A549 (cell line): ENCODE measurements at regions not wholly inside any gene's neighbourhood (a gene's known extent, or its start where the extent isn't known, plus 50 kb on each side); places are given as distances from the start of the nearest gene placed in this dataset.

Experiments used
- ATAC-seq, 2 experiments: fragments of 200-7000 bp in 1 of 2; fragments of >200 bp in 1 of 2; cut with Nextera tagmentation in 1 of 2; cut with Tn5 transposase in 1 of 2; 3 replicates each; pipeline versions ENCODE4 v1.8.0 to v1.9.1; 2018 to 2020; ENCODE audit warnings: mild to moderate bottlenecking in 1 of 2, moderate library complexity in 1 of 2
- CTCF ChIA-PET: fragments of 300-600 bp; sonication (Branson Sonifier 250); formaldehyde crosslinking; extraction: SDS; loops from one replicate; lab custom pipeline; 2021; ENCODE audit warnings: antibody characterized with exemption, inconsistent platforms; lab: Yijun Ruan, JAX
- POLR2A ChIA-PET: fragments of 350-600 bp; formaldehyde crosslinking; extraction: SDS; loops from one replicate; lab custom pipeline; 2021; ENCODE audit warnings: antibody characterized with exemption, inconsistent platforms; lab: Yijun Ruan, JAX
- DNase-seq, 2 experiments: peaks; one replicate each; pipeline versions ENCODE4 v3.0.0 to v3.0.0-alpha.2; 2011 to 2016; ENCODE audit warnings: low read depth in 1 of 2, low spot score in 1 of 2
- FAIRE-seq: peaks from 2 replicates; lab custom pipeline; 2011; peaks lifted over from hg19 to GRCh38; lab: Jason Lieb, UNC
- H3K27ac ChIP-seq, 2 experiments: fragments of >200 bp; sonication (Bioruptor Twin); formaldehyde crosslinking; 3 replicates each; pipeline ENCODE4 v1.5.1; 2016 to 2017
- H3K4me1 ChIP-seq: fragments of >200 bp; sonication (Bioruptor Twin); formaldehyde crosslinking; 3 replicates; pipeline ENCODE4 v1.6.1; 2016
- H3K4me2 ChIP-seq: fragments of >200 bp; sonication (Bioruptor Twin); formaldehyde crosslinking; 3 replicates; pipeline ENCODE4 v1.6.1; 2016
- H3K4me3 ChIP-seq: fragments of >200 bp; sonication (Bioruptor Twin); formaldehyde crosslinking; 3 replicates; pipeline ENCODE4 v1.5.1; 2016
- H3K9me3 ChIP-seq: fragments of >200 bp; sonication (Bioruptor Twin); formaldehyde crosslinking; 3 replicates; pipeline ENCODE4 v1.6.1; 2016
- CEBPB ChIP-seq, 2 experiments: fragments of >200 bp in 1 of 2; sonication (Bioruptor Twin) in 1 of 2; formaldehyde crosslinking in 1 of 2; IDR thresholded peaks; 2 replicates each; pipeline ENCODE4 v1.6.1; 2012 to 2016
- CHD2 ChIP-seq: fragments of 150-350 bp; IDR thresholded peaks from 2 replicates; pipeline ENCODE4 v1.6.1; 2014; ENCODE audit warnings: low read length; ENCODE audit not compliant: partially characterized antibody
- CHD4 ChIP-seq: fragments of 200-600 bp; sonication (generic); IDR thresholded peaks from 2 replicates; pipeline ENCODE4 v1.6.1; 2016; ENCODE audit warnings: antibody characterized with exemption, mild to moderate bottlenecking, borderline replicate concordance
- EHF ChIP-seq: fragments of 250-450 bp; sonication (Bioruptor Pico); IDR thresholded peaks from 2 replicates; pipeline ENCODE4 v1.5.0; 2020; ENCODE audit warnings: mild to moderate bottlenecking
- EP300 ChIP-seq, 2 experiments: fragments of >200 bp; sonication (Bioruptor Twin); formaldehyde crosslinking; IDR thresholded peaks; 2 replicates in 1 of 2; 3 replicates in 1 of 2; pipeline ENCODE4 v1.6.1; 2016 to 2017
- GATA3 ChIP-seq: IDR thresholded peaks from 2 replicates; pipeline ENCODE4 v1.6.1; 2012; ENCODE audit warnings: borderline replicate concordance
- HDAC2 ChIP-seq: fragments of 200-600 bp; sonication (generic); IDR thresholded peaks from 2 replicates; pipeline ENCODE4 v1.6.1; 2016
- KDM5A ChIP-seq: fragments of 200-600 bp; sonication (generic); IDR thresholded peaks from 2 replicates; pipeline ENCODE4 v1.6.1; 2016; ENCODE audit warnings: antibody characterized with exemption, mild to moderate bottlenecking
- MYC ChIP-seq: IDR thresholded peaks from 2 replicates; pipeline ENCODE4 v1.6.1; 2012; ENCODE audit warnings: mild to moderate bottlenecking, inconsistent platforms, low read length, improper control_type of control experiment, borderline replicate concordance
- NPAS2 ChIP-seq: fragments of 250-450 bp; sonication (Bioruptor Pico); IDR thresholded peaks from 2 replicates; pipeline ENCODE4 v1.8.0; 2022; ENCODE audit warnings: mild to moderate bottlenecking, moderate library complexity, borderline replicate concordance
- RCOR1 ChIP-seq: fragments of 150-350 bp; IDR thresholded peaks from 2 replicates; pipeline ENCODE4 v1.6.1; 2014; ENCODE audit warnings: antibody characterized with exemption, low read length, low read depth
- RFX5 ChIP-seq: fragments of 450-650 bp; IDR thresholded peaks from 2 replicates; pipeline ENCODE4 v1.7.1; 2014; ENCODE audit warnings: antibody characterized with exemption, mild to moderate bottlenecking, moderate library complexity
- RNF2 ChIP-seq: fragments of 200-600 bp; sonication (generic); IDR thresholded peaks from 2 replicates; pipeline ENCODE4 v1.6.1; 2016; ENCODE audit warnings: low read depth, mild to moderate bottlenecking, antibody characterized with exemption, moderate library complexity, borderline replicate concordance
- SREBF2 ChIP-seq: fragments of 450-650 bp; IDR thresholded peaks from 2 replicates; pipeline ENCODE4 v1.6.1; 2014; ENCODE audit warnings: mild to moderate bottlenecking, moderate library complexity
- ZC3H11A ChIP-seq: fragments of 450-650 bp; IDR thresholded peaks from 2 replicates; pipeline ENCODE4 v1.6.1; 2014; ENCODE audit warnings: antibody characterized with exemption, mild to moderate bottlenecking
- ZFP36 ChIP-seq: fragments of 450-650 bp; IDR thresholded peaks from 2 replicates; pipeline ENCODE4 v1.6.1; 2014; ENCODE audit warnings: borderline replicate concordance; ENCODE audit not compliant: partially characterized antibody
- ZNF302 ChIP-seq: fragments of 250-450 bp; sonication (Bioruptor Pico); IDR thresholded peaks from 2 replicates; pipeline ENCODE4 v1.9.0; 2021; ENCODE audit warnings: inconsistent platforms, mild to moderate bottlenecking, moderate library complexity
- ZSCAN20 ChIP-seq: fragments of 250-450 bp; sonication (Bioruptor Pico); IDR thresholded peaks from 2 replicates; pipeline ENCODE4 v1.8.0; 2022; ENCODE audit warnings: mild to moderate bottlenecking, moderate library complexity
- WGBS: methylation state at CpG from one replicate; pipeline ENCODE4 v1.1.6; 2017; ENCODE audit errors: missing lambda C conversion rate; 5-methylcytosine and 5-hydroxymethylcytosine counted together
- TF ChIP-seq, protein P1 (sequence below): fragments of 250-450 bp; sonication (Bioruptor Pico); IDR thresholded peaks from 2 replicates; pipeline ENCODE4 v1.5.0; 2020; ENCODE audit warnings: low read depth, mild to moderate bottlenecking, moderate library complexity
- TF ChIP-seq, protein P2 (sequence below): IDR thresholded peaks from 2 replicates; pipeline ENCODE4 v1.6.1; 2012
- TF ChIP-seq, protein P3 (sequence below): fragments of 150-350 bp; IDR thresholded peaks from 2 replicates; pipeline ENCODE4 v1.6.1; 2014; ENCODE audit warnings: low read depth, mild to moderate bottlenecking, low read length

DNA sequence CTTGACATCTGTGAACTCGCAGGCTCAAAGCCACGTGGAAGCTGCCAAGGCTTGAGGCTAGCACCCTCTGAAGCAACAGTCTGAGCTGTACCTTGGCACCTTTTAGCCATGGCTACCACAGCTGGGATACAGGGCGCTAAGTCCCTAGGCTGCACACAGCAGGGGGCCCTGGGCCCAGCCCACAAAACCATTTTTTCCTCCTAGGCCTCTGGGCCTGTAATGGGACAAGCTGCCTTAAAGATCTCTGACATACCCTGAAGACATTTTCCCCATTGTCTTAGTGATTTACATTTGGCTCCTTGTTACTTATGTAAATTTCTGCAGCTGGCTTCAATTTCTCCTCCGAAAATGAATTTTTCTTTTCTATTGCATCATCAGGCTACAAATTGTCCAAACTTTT, 455.9 kb downstream of the TDRD3 start:
- ATAC-seq = no peak
- Histone ChIP-seq H3K4me2 (no peak overlapping the region), H3K9me3 (no peaks in the 10 kb centered on the region), H3K4me1 (no peaks in the 10 kb centered on the region), H3K27ac (no peak overlapping the region)
- FAIRE-seq = no peak
- CTCF ChIA-PET = no interaction called here
- no peak for DNase-seq
- POLR2A ChIA-PET = no interaction called here
- WGBS = 0% methylated on average over 4 of the region's 4 CpGs
- TF ChIP-seq ZSCAN20 (CRISPR knock-in tag) = no peak
- no peak for TF ChIP-seq GATA3
- peak; percentile 63 for TF ChIP-seq ZFP36
- TF ChIP-seq, all 56 proteins: peak for 1
- H3K4me3 ChIP-seq = no peak overlapping the region

DNA sequence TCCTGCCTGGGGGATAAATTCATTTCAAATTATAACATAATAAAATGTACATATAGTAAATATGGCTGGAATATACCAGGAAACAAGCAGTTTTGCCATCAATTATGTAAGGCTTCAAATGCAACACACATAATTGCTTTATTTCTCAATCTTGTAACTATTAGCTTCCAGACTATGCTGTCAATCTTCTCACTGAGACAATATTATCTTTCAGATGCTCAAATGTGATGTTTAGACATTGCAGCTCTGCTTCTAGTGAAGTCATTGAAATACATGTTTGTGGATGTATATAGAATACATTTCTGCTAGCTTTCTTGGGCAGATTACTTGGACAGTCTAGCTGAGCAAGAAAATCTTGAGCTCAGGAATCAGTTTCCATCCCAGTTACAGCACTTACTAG, 454.4 kb downstream of the TDRD3 start:
- ATAC-seq = no peak
- H3K4me2 ChIP-seq = no peak overlapping the region
- FAIRE-seq = no peak
- CTCF ChIA-PET = no interaction called here
- H3K27ac ChIP-seq = no peak overlapping the region
- H3K9me3 ChIP-seq = no peaks in the 10 kb centered on the region
- H3K4me1 ChIP-seq = no peaks in the 10 kb centered on the region
- no peak overlapping the region for H3K4me3 ChIP-seq
- DNase-seq = no peak
- POLR2A ChIA-PET = no interaction called here
- no peak for TF ChIP-seq EP300 (IDR thresholded peaks at IDR 0.05)
- no peak for TF ChIP-seq HDAC2
- TF ChIP-seq RNF2 = no peak
- TF ChIP-seq CHD2 = no peak
- TF ChIP-seq MYC = no peak
- no peak for TF ChIP-seq RCOR1
- TF ChIP-seq CEBPB (IDR thresholded peaks at IDR 0.05) = no peak
- TF ChIP-seq KDM5A = no peak
- no peak for TF ChIP-seq EHF (CRISPR knock-in tag)
- TF ChIP-seq, protein P1, sequence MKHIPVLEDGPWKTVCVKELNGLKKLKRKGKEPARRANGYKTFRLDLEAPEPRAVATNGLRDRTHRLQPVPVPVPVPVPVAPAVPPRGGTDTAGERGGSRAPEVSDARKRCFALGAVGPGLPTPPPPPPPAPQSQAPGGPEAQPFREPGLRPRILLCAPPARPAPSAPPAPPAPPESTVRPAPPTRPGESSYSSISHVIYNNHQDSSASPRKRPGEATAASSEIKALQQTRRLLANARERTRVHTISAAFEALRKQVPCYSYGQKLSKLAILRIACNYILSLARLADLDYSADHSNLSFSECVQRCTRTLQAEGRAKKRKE (CRISPR knock-in tag) = no peak
- no peak for TF ChIP-seq RFX5
- TF ChIP-seq, protein P2, sequence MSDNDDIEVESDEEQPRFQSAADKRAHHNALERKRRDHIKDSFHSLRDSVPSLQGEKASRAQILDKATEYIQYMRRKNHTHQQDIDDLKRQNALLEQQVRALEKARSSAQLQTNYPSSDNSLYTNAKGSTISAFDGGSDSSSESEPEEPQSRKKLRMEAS = no peak

DNA sequence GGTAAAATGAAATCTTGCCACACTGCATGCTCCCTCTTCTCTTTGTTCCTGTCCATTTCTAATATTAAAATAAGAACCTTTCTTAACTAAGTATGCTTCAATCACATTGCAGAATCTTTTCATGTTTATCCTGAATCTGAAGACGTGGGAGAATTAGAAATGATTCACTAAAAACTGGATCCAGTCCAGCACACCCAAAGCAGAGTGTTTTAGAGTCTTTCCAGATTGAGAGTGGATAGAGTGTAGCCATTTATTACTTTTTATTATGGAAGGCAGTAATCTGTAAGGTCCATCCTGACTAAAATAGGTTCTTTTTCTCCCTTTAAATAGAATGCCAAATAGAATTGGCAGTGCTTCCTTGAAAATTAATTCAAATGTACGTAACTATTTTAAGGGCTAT, 453.5 kb downstream of the TDRD3 start:
- H3K4me3 ChIP-seq = no peak overlapping the region
- no peaks in the 10 kb centered on the region for H3K4me1 ChIP-seq
- ATAC-seq (no peak), FAIRE-seq (no peak), DNase-seq (no peak)
- CTCF ChIA-PET = no interaction called here
- no peaks in the 10 kb centered on the region for H3K9me3 ChIP-seq
- no peak for TF ChIP-seq GATA3
- TF ChIP-seq, protein P3, sequence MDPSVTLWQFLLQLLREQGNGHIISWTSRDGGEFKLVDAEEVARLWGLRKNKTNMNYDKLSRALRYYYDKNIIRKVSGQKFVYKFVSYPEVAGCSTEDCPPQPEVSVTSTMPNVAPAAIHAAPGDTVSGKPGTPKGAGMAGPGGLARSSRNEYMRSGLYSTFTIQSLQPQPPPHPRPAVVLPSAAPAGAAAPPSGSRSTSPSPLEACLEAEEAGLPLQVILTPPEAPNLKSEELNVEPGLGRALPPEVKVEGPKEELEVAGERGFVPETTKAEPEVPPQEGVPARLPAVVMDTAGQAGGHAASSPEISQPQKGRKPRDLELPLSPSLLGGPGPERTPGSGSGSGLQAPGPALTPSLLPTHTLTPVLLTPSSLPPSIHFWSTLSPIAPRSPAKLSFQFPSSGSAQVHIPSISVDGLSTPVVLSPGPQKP = no peak
- TF ChIP-seq ZNF302 (CRISPR knock-in tag) = no peak
- TF ChIP-seq, protein P2 = no peak
- TF ChIP-seq CHD4 = no peak
- TF ChIP-seq NPAS2 (CRISPR knock-in tag) = no peak
- TF ChIP-seq ZC3H11A = no peak
- no peak for TF ChIP-seq CEBPB (IDR thresholded peaks at IDR 0.05)
- no peak for TF ChIP-seq SREBF2
- TF ChIP-seq EHF (CRISPR knock-in tag) = no peak
- no peak overlapping the region for H3K4me2 ChIP-seq
- no peak overlapping the region for H3K27ac ChIP-seq
- POLR2A ChIA-PET = no interaction called here
- 32% methylated on average over 2 of the region's 2 CpGs for WGBS
